ENCODE measurements at regions not wholly inside any gene's neighbourhood (a gene's known extent, or its start where the extent isn't known, plus 50 kb on each side); places are given as distances from the start of the nearest gene placed in this dataset.

DNA sequence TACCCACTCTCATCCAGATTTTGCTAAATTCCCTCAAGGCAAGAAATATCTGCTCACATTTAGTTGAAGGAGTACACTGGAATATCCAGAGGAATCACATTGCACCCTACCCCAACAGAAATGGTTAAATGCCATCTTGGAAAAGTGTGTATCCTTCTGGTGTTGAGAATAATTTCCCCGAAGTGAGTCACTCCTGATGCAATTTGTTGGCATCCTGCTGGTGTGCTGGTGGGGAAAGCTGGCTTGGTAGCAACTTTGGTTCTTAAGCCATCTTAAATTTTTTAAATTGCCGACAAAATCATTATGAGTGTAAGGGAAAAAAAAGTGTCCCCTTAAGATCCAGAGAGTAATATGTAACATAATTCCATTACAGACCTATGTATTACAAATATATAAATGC is 337.3 kb upstream of the DACH1 start:
- no peaks in the 10 kb centered on the region for H3K27me3 ChIP-seq (ENCODE audit: insufficient read depth, poor library complexity, severe bottlenecking)
- DNase-seq (ENCODE audit: low read depth in 1 of 2, low spot score in 1 of 2), result no peak
- no peak for TF ChIP-seq SPI1 (IDR thresholded peaks at IDR 0.05; ENCODE audit: borderline replicate concordance, low read depth)
- TF ChIP-seq, protein P1, sequence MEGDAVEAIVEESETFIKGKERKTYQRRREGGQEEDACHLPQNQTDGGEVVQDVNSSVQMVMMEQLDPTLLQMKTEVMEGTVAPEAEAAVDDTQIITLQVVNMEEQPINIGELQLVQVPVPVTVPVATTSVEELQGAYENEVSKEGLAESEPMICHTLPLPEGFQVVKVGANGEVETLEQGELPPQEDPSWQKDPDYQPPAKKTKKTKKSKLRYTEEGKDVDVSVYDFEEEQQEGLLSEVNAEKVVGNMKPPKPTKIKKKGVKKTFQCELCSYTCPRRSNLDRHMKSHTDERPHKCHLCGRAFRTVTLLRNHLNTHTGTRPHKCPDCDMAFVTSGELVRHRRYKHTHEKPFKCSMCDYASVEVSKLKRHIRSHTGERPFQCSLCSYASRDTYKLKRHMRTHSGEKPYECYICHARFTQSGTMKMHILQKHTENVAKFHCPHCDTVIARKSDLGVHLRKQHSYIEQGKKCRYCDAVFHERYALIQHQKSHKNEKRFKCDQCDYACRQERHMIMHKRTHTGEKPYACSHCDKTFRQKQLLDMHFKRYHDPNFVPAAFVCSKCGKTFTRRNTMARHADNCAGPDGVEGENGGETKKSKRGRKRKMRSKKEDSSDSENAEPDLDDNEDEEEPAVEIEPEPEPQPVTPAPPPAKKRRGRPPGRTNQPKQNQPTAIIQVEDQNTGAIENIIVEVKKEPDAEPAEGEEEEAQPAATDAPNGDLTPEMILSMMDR (IDR thresholded peaks at IDR 0.05; ENCODE audit: insufficient read depth, low read length), result no peak
- no peak for TF ChIP-seq GABPA (IDR thresholded peaks at IDR 0.05; ENCODE audit: low read depth)
- TF ChIP-seq, protein P2, sequence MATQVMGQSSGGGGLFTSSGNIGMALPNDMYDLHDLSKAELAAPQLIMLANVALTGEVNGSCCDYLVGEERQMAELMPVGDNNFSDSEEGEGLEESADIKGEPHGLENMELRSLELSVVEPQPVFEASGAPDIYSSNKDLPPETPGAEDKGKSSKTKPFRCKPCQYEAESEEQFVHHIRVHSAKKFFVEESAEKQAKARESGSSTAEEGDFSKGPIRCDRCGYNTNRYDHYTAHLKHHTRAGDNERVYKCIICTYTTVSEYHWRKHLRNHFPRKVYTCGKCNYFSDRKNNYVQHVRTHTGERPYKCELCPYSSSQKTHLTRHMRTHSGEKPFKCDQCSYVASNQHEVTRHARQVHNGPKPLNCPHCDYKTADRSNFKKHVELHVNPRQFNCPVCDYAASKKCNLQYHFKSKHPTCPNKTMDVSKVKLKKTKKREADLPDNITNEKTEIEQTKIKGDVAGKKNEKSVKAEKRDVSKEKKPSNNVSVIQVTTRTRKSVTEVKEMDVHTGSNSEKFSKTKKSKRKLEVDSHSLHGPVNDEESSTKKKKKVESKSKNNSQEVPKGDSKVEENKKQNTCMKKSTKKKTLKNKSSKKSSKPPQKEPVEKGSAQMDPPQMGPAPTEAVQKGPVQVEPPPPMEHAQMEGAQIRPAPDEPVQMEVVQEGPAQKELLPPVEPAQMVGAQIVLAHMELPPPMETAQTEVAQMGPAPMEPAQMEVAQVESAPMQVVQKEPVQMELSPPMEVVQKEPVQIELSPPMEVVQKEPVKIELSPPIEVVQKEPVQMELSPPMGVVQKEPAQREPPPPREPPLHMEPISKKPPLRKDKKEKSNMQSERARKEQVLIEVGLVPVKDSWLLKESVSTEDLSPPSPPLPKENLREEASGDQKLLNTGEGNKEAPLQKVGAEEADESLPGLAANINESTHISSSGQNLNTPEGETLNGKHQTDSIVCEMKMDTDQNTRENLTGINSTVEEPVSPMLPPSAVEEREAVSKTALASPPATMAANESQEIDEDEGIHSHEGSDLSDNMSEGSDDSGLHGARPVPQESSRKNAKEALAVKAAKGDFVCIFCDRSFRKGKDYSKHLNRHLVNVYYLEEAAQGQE (IDR thresholded peaks at IDR 0.05; ENCODE audit: insufficient replicate concordance, low read depth), result no peak
- H3K4me3 ChIP-seq (replicated peaks; ENCODE audit: insufficient read depth, low read length), result no peak overlapping the region
- no peak overlapping the region for H3K27ac ChIP-seq (replicated peaks)

- TF ChIP-seq SPI1 (IDR thresholded peaks at IDR 0.05; ENCODE audit: borderline replicate concordance, low read depth) (no peak), POLR2AphosphoS5 (IDR thresholded peaks at IDR 0.05; ENCODE audit: low read depth) (no peak), GABPA (IDR thresholded peaks at IDR 0.05; ENCODE audit: low read depth) (no peak)
- TF ChIP-seq, protein P2 (IDR thresholded peaks at IDR 0.05; ENCODE audit: insufficient replicate concordance, low read depth), result no peak
- TF ChIP-seq, protein P1 (IDR thresholded peaks at IDR 0.05; ENCODE audit: insufficient read depth, low read length), result no peak
- H3K4me3 ChIP-seq (replicated peaks; ENCODE audit: insufficient read depth, low read length), result no peak overlapping the region
- no peaks in the 10 kb centered on the region for H3K27me3 ChIP-seq (ENCODE audit: insufficient read depth, poor library complexity, severe bottlenecking)
- no peak overlapping the region for H3K27ac ChIP-seq (replicated peaks)
- DNase-seq (ENCODE audit: low read depth in 1 of 2, low spot score in 1 of 2), result no peak
Observed at GRCh38 chr13:72201726-72202125, 334.7 kb upstream of the DACH1 start.

DNA sequence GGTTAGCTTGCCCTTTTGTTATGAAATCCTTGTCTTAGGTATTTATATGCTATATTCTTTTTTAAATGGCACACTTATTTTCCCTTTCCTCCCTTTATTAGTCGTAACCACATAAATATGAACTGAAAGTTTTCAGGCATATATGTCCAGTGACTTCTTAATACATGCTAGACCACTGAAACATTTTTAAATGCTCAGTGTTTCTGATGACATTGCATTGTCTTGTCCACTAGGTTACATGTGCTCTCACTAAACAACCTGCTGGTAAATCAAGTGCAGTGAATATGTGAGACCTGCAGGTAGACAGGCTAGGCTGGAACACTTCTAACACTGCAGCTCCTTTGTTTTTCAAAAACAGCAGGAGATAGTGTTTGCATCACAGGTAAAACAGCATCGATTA is 332.6 kb upstream of the DACH1 start:
- Histone ChIP-seq H3K4me3 (replicated peaks; ENCODE audit: insufficient read depth, low read length) (no peak overlapping the region), H3K27ac (replicated peaks) (no peak overlapping the region), H3K27me3 (ENCODE audit: insufficient read depth, poor library complexity, severe bottlenecking) (peaks cover 3% of the 10 kb centered on the region)
- DNase-seq (ENCODE audit: low read depth in 1 of 2, low spot score in 1 of 2), result no peak
- TF ChIP-seq, protein P2 (IDR thresholded peaks at IDR 0.05; ENCODE audit: insufficient replicate concordance, low read depth), result no peak
- no peak for TF ChIP-seq POLR2AphosphoS5 (IDR thresholded peaks at IDR 0.05; ENCODE audit: low read depth)
- TF ChIP-seq SPI1 (IDR thresholded peaks at IDR 0.05; ENCODE audit: borderline replicate concordance, low read depth), result no peak
- no peak for TF ChIP-seq GABPA (IDR thresholded peaks at IDR 0.05; ENCODE audit: low read depth)
- TF ChIP-seq, protein P1 (IDR thresholded peaks at IDR 0.05; ENCODE audit: insufficient read depth, low read length), result no peak
